ENCODE measurements at regions not wholly inside any gene's neighbourhood (a gene's known extent, or its start where the extent isn't known, plus 50 kb on each side); places are given as distances from the start of the nearest gene placed in this dataset.

GRCh38 chr5:9987101-9987500, 262.6 kb downstream of the ATPSCKMT start (continued):
- TF ChIP-seq ZIK1 (CRISPR knock-in tag; IDR thresholded peaks at IDR 0.05; ENCODE audit: borderline replicate concordance, low read depth), result no peak

- Histone ChIP-seq H3K4me2 (ENCODE audit: low read depth, low read length) (no peak overlapping the region), H3K27me3 (ENCODE audit: control insufficient read depth in 1 of 2, insufficient read depth in 2 of 2, low read length in 2 of 2) (no peaks in the 10 kb centered on the region), H3K36me3 (replicated peaks in 1 of 2; ENCODE audit: control insufficient read depth in 1 of 2, insufficient read depth in 2 of 2, low read length in 2 of 2) (no peaks in the 10 kb centered on the region), H3K4me3 (replicated peaks in 1 of 3; ENCODE audit: insufficient read depth in 1 of 3, low read depth in 2 of 3, low read length in 3 of 3) (no peak overlapping the region), H3K27ac (ENCODE audit: extremely low read length, insufficient read depth, low read length) (no peak overlapping the region), H3K9me3 (ENCODE audit: low read length) (no peaks in the 10 kb centered on the region), H3K9ac (ENCODE audit: insufficient read depth, low read depth, low read length) (no peak overlapping the region), H2AFZ (ENCODE audit: low read length) (no peak overlapping the region), H4K20me1 (ENCODE audit: insufficient read depth, low read length) (no peaks in the 10 kb centered on the region), H3K4me1 (ENCODE audit: insufficient read depth, low read length) (no peaks in the 10 kb centered on the region), H3K79me2 (ENCODE audit: insufficient read depth, low read length) (no peaks in the 10 kb centered on the region)
- FAIRE-seq (no peak), DNase-seq (ENCODE audit: low spot score) (no peak), ATAC-seq (no peak)
- BruUV-seq (replicated peaks), result no TSS peak
- POLR2A ChIA-PET, result no interaction called here
- in situ Hi-C loops (cut with HindIII; ENCODE audit: extremely low pct_ligation_motif_present, low pct_unique_long_range_greater_than_20kb) (no loop called here), intact Hi-C loops (cut with micrococcal nuclease; ENCODE audit: unreplicated experiment) (no loop called here)
- CTCF ChIA-PET (ENCODE audit: low intra/inter-chr PET ratio, low total read pairs), result no interaction called here
- WGBS (ENCODE audit: low lambda C conversion rate), result 4% methylated on average over 2 of the region's 2 CpGs
- TF ChIP-seq PRMT3 (CRISPR knock-in tag; IDR thresholded peaks at IDR 0.05; ENCODE audit: borderline replicate concordance, low read depth), result no peak
- TF ChIP-seq ZNF446 (CRISPR knock-in tag; IDR thresholded peaks at IDR 0.05), result no peak
- TF ChIP-seq MZF1 (CRISPR knock-in tag; IDR thresholded peaks at IDR 0.05; ENCODE audit: borderline replicate concordance), result no peak
- TF ChIP-seq, protein P1, sequence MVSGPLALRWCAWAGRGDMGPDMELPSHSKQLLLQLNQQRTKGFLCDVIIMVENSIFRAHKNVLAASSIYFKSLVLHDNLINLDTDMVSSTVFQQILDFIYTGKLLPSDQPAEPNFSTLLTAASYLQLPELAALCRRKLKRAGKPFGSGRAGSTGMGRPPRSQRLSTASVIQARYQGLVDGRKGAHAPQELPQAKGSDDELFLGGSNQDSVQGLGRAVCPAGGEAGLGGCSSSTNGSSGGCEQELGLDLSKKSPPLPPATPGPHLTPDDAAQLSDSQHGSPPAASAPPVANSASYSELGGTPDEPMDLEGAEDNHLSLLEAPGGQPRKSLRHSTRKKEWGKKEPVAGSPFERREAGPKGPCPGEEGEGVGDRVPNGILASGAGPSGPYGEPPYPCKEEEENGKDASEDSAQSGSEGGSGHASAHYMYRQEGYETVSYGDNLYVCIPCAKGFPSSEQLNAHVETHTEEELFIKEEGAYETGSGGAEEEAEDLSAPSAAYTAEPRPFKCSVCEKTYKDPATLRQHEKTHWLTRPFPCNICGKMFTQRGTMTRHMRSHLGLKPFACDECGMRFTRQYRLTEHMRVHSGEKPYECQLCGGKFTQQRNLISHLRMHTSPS (CRISPR knock-in tag; IDR thresholded peaks at IDR 0.05; ENCODE audit: low read depth), result no peak
- TF ChIP-seq RFX1 (IDR thresholded peaks at IDR 0.05), result no peak
- TF ChIP-seq ONECUT2 (CRISPR knock-in tag; IDR thresholded peaks at IDR 0.05), result no peak
- TF ChIP-seq SPEN (CRISPR knock-in tag; IDR thresholded peaks at IDR 0.05; ENCODE audit: low read depth), result no peak
- TF ChIP-seq ZNF431 (CRISPR knock-in tag; IDR thresholded peaks at IDR 0.05; ENCODE audit: borderline replicate concordance, low read depth), result no peak
- TF ChIP-seq MED1 (CRISPR knock-in tag; IDR thresholded peaks at IDR 0.05), result no peak
- TF ChIP-seq EHMT2 (IDR thresholded peaks at IDR 0.05; ENCODE audit: borderline replicate concordance, low read depth, low read length), result no peak
- TF ChIP-seq CBX1 (IDR thresholded peaks at IDR 0.05; ENCODE audit: low read depth), result no peak
- TF ChIP-seq JARID2 (CRISPR knock-in tag; IDR thresholded peaks at IDR 0.05; ENCODE audit: insufficient replicate concordance), result no peak
- TF ChIP-seq ARNT (IDR thresholded peaks at IDR 0.05), result no peak
- TF ChIP-seq KLF13 (CRISPR knock-in tag; IDR thresholded peaks at IDR 0.05), result no peak
Observed at GRCh38 chr5:9977070-9977469, 272.6 kb downstream of the ATPSCKMT start.
